ENCODE measurements at regions not wholly inside any gene's neighbourhood (a gene's known extent, or its start where the extent isn't known, plus 50 kb on each side); places are given as distances from the start of the nearest gene placed in this dataset.

DNA sequence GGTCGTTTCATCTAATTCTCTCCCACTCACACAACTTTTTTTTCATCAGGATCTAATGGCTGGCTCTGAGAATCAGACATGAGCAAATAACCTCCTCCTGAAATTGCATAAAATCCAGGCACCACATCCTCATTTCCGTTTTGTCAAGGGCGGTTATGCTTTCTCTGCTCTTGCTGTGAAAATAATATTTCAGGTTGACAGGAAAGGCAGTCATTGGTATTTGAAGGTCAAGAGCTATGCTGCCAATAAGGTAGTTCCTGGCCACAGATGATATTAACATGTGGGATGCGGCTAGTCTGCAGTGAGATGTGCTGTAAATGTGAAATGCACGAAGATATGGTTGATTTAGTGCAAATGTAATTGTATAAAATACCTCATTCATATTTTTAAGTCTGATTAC is 870.2 kb upstream of the TMEM132C start:
- CTCF ChIA-PET, result no interaction called here

DNA sequence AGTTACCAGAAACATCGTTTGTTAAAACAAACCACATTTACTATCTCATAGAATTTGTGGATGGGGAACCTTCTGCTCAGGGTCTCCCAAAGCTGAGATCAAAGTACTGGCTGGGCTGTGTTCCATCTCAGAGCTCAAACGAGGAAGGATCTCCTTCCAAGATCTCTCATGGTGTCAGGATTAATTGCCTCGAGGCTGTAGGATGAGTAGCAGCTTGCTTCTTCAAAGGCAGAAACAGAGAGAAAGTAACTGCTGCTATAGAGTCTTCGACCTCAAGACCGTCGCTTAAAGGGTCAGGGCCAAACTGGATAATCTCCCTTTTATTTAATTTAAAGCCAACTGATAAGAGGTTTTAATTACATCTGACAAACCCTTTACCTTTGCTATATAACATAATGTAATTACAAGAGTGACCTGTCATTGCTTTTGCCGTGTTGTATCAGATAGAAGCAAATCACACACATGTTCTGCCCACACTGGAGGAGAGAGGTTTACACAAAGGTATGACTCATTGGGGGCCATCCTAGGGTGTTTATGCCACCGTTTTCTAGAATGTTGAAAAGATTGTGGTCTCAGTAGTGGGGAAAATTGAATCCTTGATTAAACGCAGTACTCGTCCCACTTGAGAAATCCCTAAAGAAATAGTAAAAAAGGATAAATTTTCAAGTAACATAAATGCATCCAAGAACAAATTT is 868.8 kb upstream of the TMEM132C start:
- no peak for DNase-seq (ENCODE audit: low spot score)
- H3K27ac ChIP-seq, result no peak overlapping the region
- POLR2A ChIA-PET (ENCODE audit: low non-redundant PET), result no interaction called here
- CTCF ChIA-PET, result no interaction called here
- TF ChIP-seq, protein P1, sequence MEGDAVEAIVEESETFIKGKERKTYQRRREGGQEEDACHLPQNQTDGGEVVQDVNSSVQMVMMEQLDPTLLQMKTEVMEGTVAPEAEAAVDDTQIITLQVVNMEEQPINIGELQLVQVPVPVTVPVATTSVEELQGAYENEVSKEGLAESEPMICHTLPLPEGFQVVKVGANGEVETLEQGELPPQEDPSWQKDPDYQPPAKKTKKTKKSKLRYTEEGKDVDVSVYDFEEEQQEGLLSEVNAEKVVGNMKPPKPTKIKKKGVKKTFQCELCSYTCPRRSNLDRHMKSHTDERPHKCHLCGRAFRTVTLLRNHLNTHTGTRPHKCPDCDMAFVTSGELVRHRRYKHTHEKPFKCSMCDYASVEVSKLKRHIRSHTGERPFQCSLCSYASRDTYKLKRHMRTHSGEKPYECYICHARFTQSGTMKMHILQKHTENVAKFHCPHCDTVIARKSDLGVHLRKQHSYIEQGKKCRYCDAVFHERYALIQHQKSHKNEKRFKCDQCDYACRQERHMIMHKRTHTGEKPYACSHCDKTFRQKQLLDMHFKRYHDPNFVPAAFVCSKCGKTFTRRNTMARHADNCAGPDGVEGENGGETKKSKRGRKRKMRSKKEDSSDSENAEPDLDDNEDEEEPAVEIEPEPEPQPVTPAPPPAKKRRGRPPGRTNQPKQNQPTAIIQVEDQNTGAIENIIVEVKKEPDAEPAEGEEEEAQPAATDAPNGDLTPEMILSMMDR (conservative IDR thresholded peaks at IDR 0.05; ENCODE audit: low read depth), result no peak

More for the DNA sequence above, 870.2 kb upstream of the TMEM132C start:
- no peak overlapping the region for H3K27ac ChIP-seq
- TF ChIP-seq, protein P1 (conservative IDR thresholded peaks at IDR 0.05; ENCODE audit: low read depth), result no peak
- POLR2A ChIA-PET (ENCODE audit: low non-redundant PET), result no interaction called here
- no peak for DNase-seq (ENCODE audit: low spot score)

DNA sequence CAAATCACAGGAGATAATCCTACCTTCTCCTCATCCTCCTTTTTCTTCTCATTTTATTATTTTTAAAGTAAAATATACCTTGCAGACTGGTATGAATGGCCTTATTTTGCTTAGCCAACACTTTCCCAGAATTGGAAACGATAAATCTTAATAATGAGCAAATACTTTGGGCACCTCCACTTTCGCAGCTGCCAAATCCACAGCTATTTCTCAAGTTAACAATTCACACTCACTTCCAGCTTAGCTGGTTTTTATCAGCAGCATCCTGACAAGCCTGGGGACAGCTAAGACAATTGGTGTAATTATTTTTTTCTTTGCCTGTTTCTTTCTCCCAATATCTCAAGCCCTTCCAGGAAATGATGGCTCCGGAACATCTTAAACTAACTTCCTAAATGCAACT is 867.5 kb upstream of the TMEM132C start:
- CTCF ChIA-PET, result no interaction called here
- POLR2A ChIA-PET (ENCODE audit: low non-redundant PET), result no interaction called here
- TF ChIP-seq, protein P1 (conservative IDR thresholded peaks at IDR 0.05; ENCODE audit: low read depth), result no peak
- no peak for DNase-seq (ENCODE audit: low spot score)
- H3K27ac ChIP-seq, result no peak overlapping the region

DNA sequence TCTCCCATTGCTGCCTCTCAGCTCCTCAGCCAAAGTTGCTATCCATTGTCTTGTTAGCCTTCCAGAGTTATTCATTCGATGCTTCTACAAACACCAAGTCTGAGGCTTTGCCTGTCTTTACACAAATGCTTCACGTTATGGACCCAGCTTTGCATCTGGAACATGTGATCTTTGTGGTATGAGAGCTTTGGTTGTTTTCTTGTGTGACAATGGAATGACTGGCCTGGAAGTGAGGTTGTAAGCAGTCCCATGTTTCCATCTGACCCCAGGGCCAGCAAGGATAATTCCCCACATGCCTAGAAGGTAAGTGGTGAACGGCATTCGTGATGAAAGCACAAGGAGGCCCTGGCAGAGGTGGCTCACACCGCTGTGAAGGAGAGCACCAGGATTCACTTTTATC is 866.7 kb upstream of the TMEM132C start:
- TF ChIP-seq, protein P1 (conservative IDR thresholded peaks at IDR 0.05; ENCODE audit: low read depth), result no peak
- POLR2A ChIA-PET (ENCODE audit: low non-redundant PET), result no interaction called here
- CTCF ChIA-PET, result interaction anchor here (0.8 kb wide), 1 partner anchor 1195 kb away, joined by 3 read pairs; no protein-coding TSS in a partner anchor
- no peak for DNase-seq (ENCODE audit: low spot score)
- H3K27ac ChIP-seq, result no peak overlapping the region

DNA sequence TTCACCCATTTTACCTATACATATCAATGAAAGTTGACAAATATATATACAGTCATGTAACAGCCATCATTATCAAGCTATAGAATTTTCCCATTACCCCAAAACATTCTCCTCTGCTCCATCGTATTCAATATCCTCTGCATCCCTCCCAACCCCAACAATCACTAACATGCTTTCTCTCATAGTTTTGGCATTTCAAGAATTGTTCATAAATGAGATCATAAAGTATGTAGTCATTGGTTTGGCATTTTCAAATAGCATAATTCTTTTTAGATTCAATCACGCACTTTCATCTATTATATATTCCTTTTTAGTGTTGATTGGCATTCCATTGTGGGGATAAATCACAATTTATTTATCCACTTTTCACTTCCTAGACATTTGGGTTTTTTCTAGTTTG is 866.0 kb upstream of the TMEM132C start:
- TF ChIP-seq, protein P1 (conservative IDR thresholded peaks at IDR 0.05; ENCODE audit: low read depth), result no peak
- H3K27ac ChIP-seq, result no peak overlapping the region
- ChIA-PET CTCF (no interaction called here), POLR2A (ENCODE audit: low non-redundant PET) (no interaction called here)
- peak; percentile 54 for DNase-seq (ENCODE audit: low spot score)

DNA sequence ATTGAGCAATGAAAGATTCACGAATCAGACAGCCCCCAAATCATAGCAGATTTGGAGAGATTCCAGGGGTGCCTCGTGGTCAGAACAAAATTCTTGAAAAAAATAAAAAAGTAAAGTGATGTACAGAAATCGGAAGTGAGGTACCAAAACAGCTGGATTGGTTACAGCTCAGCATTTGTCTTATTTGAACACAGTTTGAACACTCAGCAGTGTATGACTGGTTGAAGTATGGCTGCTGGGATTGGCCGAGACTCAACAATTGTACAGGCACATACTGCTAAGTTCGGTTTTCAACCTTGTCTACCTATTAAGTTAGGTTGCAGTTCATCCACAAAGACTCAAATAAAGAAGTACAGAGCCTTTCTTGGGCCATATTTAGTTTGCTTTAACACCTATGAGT is 865.4 kb upstream of the TMEM132C start:
- ChIA-PET POLR2A (ENCODE audit: low non-redundant PET) (no interaction called here), CTCF (no interaction called here)
- DNase-seq (ENCODE audit: low spot score), result no peak
- TF ChIP-seq, protein P1 (conservative IDR thresholded peaks at IDR 0.05; ENCODE audit: low read depth), result no peak
- H3K27ac ChIP-seq, result no peak overlapping the region

All from RWPE1 (cell line).